MM.1S (cell line): ENCODE measurements at regions not wholly inside any gene's neighbourhood (a gene's known extent, or its start where the extent isn't known, plus 50 kb on each side); places are given as distances from the start of the nearest gene placed in this dataset.

Experiments
- DNase-seq: peaks from one replicate; pipeline ENCODE4 v3.0.0-alpha.2; 2015
- H2AFZ ChIP-seq: fragments of 300-600 bp; sonication (generic); 2 replicates; pipeline ENCODE4 v1.6.0; 2016; ENCODE audit warnings: antibody characterized with exemption, low read length
- H3F3A ChIP-seq: fragments of 300-600 bp; sonication (generic); 2 replicates; pipeline ENCODE4 v1.6.1; 2016; ENCODE audit warnings: mild to moderate bottlenecking, antibody characterized with exemption, low read length, moderate library complexity, mixed read lengths; ENCODE audit not compliant: insufficient read depth
- H3K27ac ChIP-seq: fragments of 300-600 bp; sonication (generic); 2 replicates; pipeline ENCODE4 v1.5.1; 2016; ENCODE audit warnings: mild to moderate bottlenecking, low read length
- H3K27me3 ChIP-seq: fragments of 300-600 bp; sonication (generic); replicated peaks from 2 replicates; pipeline ENCODE4 v1.6.0; 2016; ENCODE audit warnings: low read length; ENCODE audit not compliant: insufficient read depth
- H3K36me3 ChIP-seq: fragments of 300-600 bp; sonication (generic); replicated peaks from 2 replicates; pipeline ENCODE4 v1.6.1; 2016; ENCODE audit warnings: mild to moderate bottlenecking, low read length, mixed read lengths; ENCODE audit not compliant: insufficient read depth
- H3K4me1 ChIP-seq: fragments of 300-600 bp; sonication (generic); 2 replicates; pipeline ENCODE4 v1.6.1; 2016; ENCODE audit warnings: low read length, mixed read lengths
- H3K4me2 ChIP-seq: fragments of 300-600 bp; sonication (generic); 2 replicates; pipeline ENCODE4 v1.6.0; 2016; ENCODE audit warnings: low read depth, low read length
- H3K4me3 ChIP-seq: fragments of 300-600 bp; sonication (generic); 2 replicates; pipeline ENCODE4 v1.5.1; 2016; ENCODE audit warnings: low read length, mixed read lengths
- H3K79me2 ChIP-seq: fragments of 300-600 bp; sonication (generic); 2 replicates; pipeline ENCODE4 v1.6.1; 2016; ENCODE audit warnings: mixed run types, low read length, mixed read lengths
- H3K9ac ChIP-seq: fragments of 300-600 bp; sonication (generic); 2 replicates; pipeline ENCODE4 v1.6.1; 2016; ENCODE audit warnings: low read length, mixed read lengths
- H3K9me2 ChIP-seq: fragments of 300-600 bp; sonication (generic); replicated peaks from 2 replicates; pipeline ENCODE4 v1.6.1; 2016; ENCODE audit warnings: mild to moderate bottlenecking, low read length, mixed read lengths; ENCODE audit not compliant: insufficient read depth
- H3K9me3 ChIP-seq: fragments of 300-600 bp; sonication (generic); replicated peaks from 2 replicates; pipeline ENCODE4 v1.6.1; 2016; ENCODE audit warnings: mild to moderate bottlenecking, low read length, mixed read lengths; ENCODE audit not compliant: insufficient read depth
- H4K20me1 ChIP-seq: fragments of 300-600 bp; sonication (generic); 2 replicates; pipeline ENCODE4 v1.6.1; 2016; ENCODE audit warnings: mild to moderate bottlenecking, low read length, moderate library complexity, mixed read lengths; ENCODE audit not compliant: insufficient read depth
- EZH2 ChIP-seq: fragments of 300-600 bp; sonication (generic); optimal IDR thresholded peaks from 2 replicates; pipeline ENCODE3; 2017; ENCODE audit warnings: low read depth, mild to moderate bottlenecking, antibody characterized with exemption, low read length, mixed read lengths
- EZH2phosphoT487 ChIP-seq: fragments of 300-600 bp; sonication (generic); IDR thresholded peaks from 2 replicates; pipeline ENCODE4 v1.6.1; 2018; ENCODE audit warnings: antibody characterized with exemption, low read length
- TF ChIP-seq, protein P1 (sequence below): fragments of 300-600 bp; sonication (generic); IDR thresholded peaks from 2 replicates; pipeline ENCODE4 v1.5.1; 2016; ENCODE audit warnings: antibody characterized with exemption, low read length, mixed read lengths

DNA sequence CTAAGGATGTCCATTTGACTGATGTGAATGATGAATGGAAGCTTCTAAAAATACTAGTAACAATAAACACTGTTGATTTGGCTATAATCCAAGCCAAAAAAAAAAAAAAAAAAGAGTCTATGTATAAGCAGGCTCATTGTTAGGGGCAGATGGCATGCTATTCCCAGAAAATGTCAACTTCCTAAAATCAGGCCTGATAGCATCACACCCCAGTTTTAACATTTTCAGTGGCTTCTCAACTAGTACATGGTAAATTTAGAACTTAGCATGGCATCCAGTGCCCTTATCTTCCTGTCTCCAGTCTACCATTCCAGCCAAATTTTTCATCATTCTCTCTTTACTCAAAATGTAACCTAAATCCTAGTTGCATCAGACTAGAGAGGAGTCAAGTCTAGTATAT lies 288.2 kb upstream of the ZNF385D start:
- Histone ChIP-seq H3K79me2 (no peaks in the 10 kb centered on the region), H3K36me3 (no peaks in the 10 kb centered on the region), H3K9ac (no peak overlapping the region), H3K27me3 (no peaks in the 10 kb centered on the region), H3K4me2 (no peak overlapping the region), H3K9me2 (no peaks in the 10 kb centered on the region), H3K4me1 (no peaks in the 10 kb centered on the region), H3K27ac (no peak overlapping the region), H3F3A (no peaks in the 10 kb centered on the region), H4K20me1 (no peaks in the 10 kb centered on the region), H3K4me3 (no peak overlapping the region), H3K9me3 (no peaks in the 10 kb centered on the region), H2AFZ (no peak overlapping the region)
- TF ChIP-seq EZH2 (no peak), EZH2phosphoT487 (no peak)
- TF ChIP-seq, protein P1, sequence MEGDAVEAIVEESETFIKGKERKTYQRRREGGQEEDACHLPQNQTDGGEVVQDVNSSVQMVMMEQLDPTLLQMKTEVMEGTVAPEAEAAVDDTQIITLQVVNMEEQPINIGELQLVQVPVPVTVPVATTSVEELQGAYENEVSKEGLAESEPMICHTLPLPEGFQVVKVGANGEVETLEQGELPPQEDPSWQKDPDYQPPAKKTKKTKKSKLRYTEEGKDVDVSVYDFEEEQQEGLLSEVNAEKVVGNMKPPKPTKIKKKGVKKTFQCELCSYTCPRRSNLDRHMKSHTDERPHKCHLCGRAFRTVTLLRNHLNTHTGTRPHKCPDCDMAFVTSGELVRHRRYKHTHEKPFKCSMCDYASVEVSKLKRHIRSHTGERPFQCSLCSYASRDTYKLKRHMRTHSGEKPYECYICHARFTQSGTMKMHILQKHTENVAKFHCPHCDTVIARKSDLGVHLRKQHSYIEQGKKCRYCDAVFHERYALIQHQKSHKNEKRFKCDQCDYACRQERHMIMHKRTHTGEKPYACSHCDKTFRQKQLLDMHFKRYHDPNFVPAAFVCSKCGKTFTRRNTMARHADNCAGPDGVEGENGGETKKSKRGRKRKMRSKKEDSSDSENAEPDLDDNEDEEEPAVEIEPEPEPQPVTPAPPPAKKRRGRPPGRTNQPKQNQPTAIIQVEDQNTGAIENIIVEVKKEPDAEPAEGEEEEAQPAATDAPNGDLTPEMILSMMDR = no peak
- no peak for DNase-seq

DNA sequence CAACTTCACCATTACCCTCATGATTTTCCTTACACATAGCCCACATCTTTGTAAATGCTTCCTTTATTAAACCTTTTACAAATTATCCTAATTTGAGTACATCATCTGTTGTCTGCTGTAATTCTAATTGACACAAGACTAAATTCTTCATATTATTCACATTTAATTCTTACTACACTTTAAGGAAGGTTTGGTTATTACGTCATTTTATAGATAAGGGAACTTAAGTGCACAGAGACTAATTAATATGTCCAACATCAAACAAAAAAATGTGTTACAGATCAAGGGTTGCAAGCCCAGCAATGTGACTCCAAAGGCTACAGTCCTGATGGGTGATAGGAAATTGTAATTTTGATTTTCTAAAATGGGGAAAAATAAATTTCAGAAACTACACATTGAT lies 289.1 kb upstream of the ZNF385D start:
- Histone ChIP-seq H3K4me2 (no peak overlapping the region), H4K20me1 (no peaks in the 10 kb centered on the region), H3K9me3 (no peaks in the 10 kb centered on the region), H3K9me2 (no peaks in the 10 kb centered on the region), H2AFZ (no peak overlapping the region), H3K4me3 (no peak overlapping the region), H3K9ac (no peak overlapping the region), H3K4me1 (no peaks in the 10 kb centered on the region), H3F3A (no peaks in the 10 kb centered on the region), H3K27ac (no peak overlapping the region), H3K27me3 (no peaks in the 10 kb centered on the region), H3K36me3 (no peaks in the 10 kb centered on the region), H3K79me2 (no peaks in the 10 kb centered on the region)
- TF ChIP-seq EZH2phosphoT487 = no peak
- TF ChIP-seq EZH2 = no peak
- TF ChIP-seq, protein P1 = no peak
- DNase-seq = no peak

DNA sequence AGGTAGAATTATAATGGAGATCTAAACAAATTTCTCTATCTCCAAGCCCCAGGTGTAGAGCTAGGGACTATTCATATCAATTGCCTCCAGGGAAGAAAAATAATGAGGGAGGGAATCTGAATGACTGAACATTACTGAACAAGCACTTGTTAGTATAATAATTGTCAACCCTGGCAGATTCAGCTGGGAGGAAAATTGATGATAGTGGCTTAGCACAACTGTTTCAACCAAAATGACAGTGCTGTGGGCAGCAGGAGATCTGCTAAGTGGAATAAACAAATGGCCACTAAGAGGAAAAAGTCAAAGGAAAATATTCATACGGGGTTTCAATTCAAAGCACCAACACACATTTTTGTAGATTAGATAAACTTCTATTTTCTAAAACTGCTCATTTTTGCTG lies 294.9 kb upstream of the ZNF385D start:
- Histone ChIP-seq H3K27me3 (no peaks in the 10 kb centered on the region), H4K20me1 (no peaks in the 10 kb centered on the region), H3K9ac (no peak overlapping the region), H3K79me2 (no peaks in the 10 kb centered on the region), H3K9me2 (no peaks in the 10 kb centered on the region), H3F3A (no peaks in the 10 kb centered on the region), H3K27ac (no peak overlapping the region), H3K9me3 (no peaks in the 10 kb centered on the region), H3K4me3 (no peak overlapping the region), H3K4me1 (no peaks in the 10 kb centered on the region), H3K36me3 (no peaks in the 10 kb centered on the region), H3K4me2 (no peak overlapping the region), H2AFZ (no peak overlapping the region)
- no peak for TF ChIP-seq EZH2
- TF ChIP-seq EZH2phosphoT487 = no peak
- TF ChIP-seq, protein P1 = no peak
- no peak for DNase-seq
